ENCODE measurements at regions not wholly inside any gene's neighbourhood (a gene's known extent, or its start where the extent isn't known, plus 50 kb on each side); places are given as distances from the start of the nearest gene placed in this dataset.

- no peak for DNase-seq
These were observed 147.4 kb downstream of the IL15 start for GRCh38 chr4:141783770-141784169.

- DNase-seq, result no peak
These were observed 150.6 kb downstream of the IL15 start for GRCh38 chr4:141786946-141787345.

GRCh38 chr4:141788169-141788915, 152.0 kb downstream of the IL15 start:
- no peak for DNase-seq

GRCh38 chr4:141789716-141790115, 153.3 kb downstream of the IL15 start:
- no peak for DNase-seq

- DNase-seq, result no peak
These were observed 155.8 kb downstream of the IL15 start for GRCh38 chr4:141792164-141792563.

GRCh38 chr4:141797966-141798365, 161.6 kb downstream of the IL15 start:
- no peak for DNase-seq

- no peak for DNase-seq
These were observed 165.2 kb downstream of the IL15 start for GRCh38 chr4:141801558-141801957.

GRCh38 chr4:141802333-141802732, 165.9 kb downstream of the IL15 start:
- DNase-seq, result no peak

GRCh38 chr4:141804836-141805235, 168.5 kb downstream of the IL15 start:
- no peak for DNase-seq

- no peak for DNase-seq
These were observed 170.9 kb downstream of the IL15 start for GRCh38 chr4:141807103-141807891.

- DNase-seq, result no peak
These were observed 173.8 kb downstream of the IL15 start for GRCh38 chr4:141810038-141810711.

GRCh38 chr4:141810712-141811375, 174.5 kb downstream of the IL15 start:
- DNase-seq, result no peak

GRCh38 chr4:141812158-141812557, 175.8 kb downstream of the IL15 start:
- DNase-seq, result no peak

GRCh38 chr4:141814499-141814898, 178.1 kb downstream of the IL15 start:
- no peak for DNase-seq

- no peak for DNase-seq
These were observed 179.3 kb downstream of the IL15 start for GRCh38 chr4:141815646-141816045.

GRCh38 chr4:141826260-141826659, 189.9 kb downstream of the IL15 start:
- DNase-seq, result no peak

GRCh38 chr4:141833209-141833608, 196.8 kb downstream of the IL15 start:
- DNase-seq, result no peak

GRCh38 chr4:141840299-141840986, 204.1 kb downstream of the IL15 start:
- DNase-seq, result no peak

GRCh38 chr4:141843136-141843535, 206.8 kb downstream of the IL15 start:
- DNase-seq, result no peak

- no peak for DNase-seq
These were observed 209.5 kb downstream of the IL15 start for GRCh38 chr4:141845901-141846300.

GRCh38 chr4:141849367-141849766, 213.0 kb downstream of the IL15 start:
- DNase-seq, result no peak

GRCh38 chr4:141849778-141850177, 213.4 kb downstream of the IL15 start:
- no peak for DNase-seq

All from femur (tissue), 1 donor.